ENCODE measurements at regions not wholly inside any gene's neighbourhood (a gene's known extent, or its start where the extent isn't known, plus 50 kb on each side); places are given as distances from the start of the nearest gene placed in this dataset.

GRCh38 chr16:14346278-14347142 lies 275.4 kb downstream of the MRTFB start:
- TF ChIP-seq RCOR1 (IDR thresholded peaks at IDR 0.05; ENCODE audit: insufficient replicate concordance, low read length) (no peak), ELK1 (IDR thresholded peaks at IDR 0.05; ENCODE audit: borderline replicate concordance, low read depth, low read length) (no peak), CEBPB (IDR thresholded peaks at IDR 0.05; ENCODE audit: low read depth, low read length) (no peak), MXI1 (IDR thresholded peaks at IDR 0.05; ENCODE audit: borderline replicate concordance, low read depth, low read length) (no peak)
